Keratinocyte (primary cell): ENCODE measurements at regions not wholly inside any gene's neighbourhood (a gene's known extent, or its start where the extent isn't known, plus 50 kb on each side); places are given as distances from the start of the nearest gene placed in this dataset.
A peak's percentile ranks its signal among the peaks of the same experiment; 100 is the strongest.

Source experiments
- DNase-seq: peaks from one replicate; pipeline ENCODE4 v3.0.0-alpha.2; 2011; ENCODE audit warnings: low read depth, missing footprints, low spot score
- FAIRE-seq: peaks from 2 replicates; lab custom pipeline; 2011; peaks lifted over from hg19 to GRCh38; lab: Jason Lieb, UNC
- H2AFZ ChIP-seq: 2 replicates; pipeline ENCODE4 v1.6.0; 2012; ENCODE audit warnings: low read length, control low read depth, inconsistent platforms; ENCODE audit not compliant: control insufficient read depth
- H3K27ac ChIP-seq: 2 replicates; pipeline ENCODE4 v1.5.1; 2011; ENCODE audit warnings: low read length; ENCODE audit not compliant: control insufficient read depth, insufficient read depth
- H3K27me3 ChIP-seq: 3 replicates; pipeline ENCODE4 v1.6.0; 2011; ENCODE audit warnings: low read length; ENCODE audit not compliant: control insufficient read depth, insufficient read depth; ENCODE audit errors: extremely low read depth
- H3K36me3 ChIP-seq, 2 experiments: 2 replicates in 1 of 2; 3 replicates in 1 of 2; pipeline ENCODE4 v1.5.1; 2011; ENCODE audit warnings: low read length in 2 of 2, mild to moderate bottlenecking in 1 of 2; ENCODE audit not compliant: control insufficient read depth in 2 of 2, insufficient read depth in 2 of 2; ENCODE audit errors: extremely low read depth in 1 of 2
- H3K4me1 ChIP-seq: 3 replicates; pipeline ENCODE4 v1.5.1; 2011; ENCODE audit warnings: low read length; ENCODE audit not compliant: control insufficient read depth, insufficient read depth; ENCODE audit errors: extremely low read depth
- H3K4me2 ChIP-seq: 3 replicates; pipeline ENCODE4 v1.6.0; 2011; ENCODE audit warnings: low read depth, low read length; ENCODE audit not compliant: control insufficient read depth, insufficient read depth; ENCODE audit errors: extremely low read depth
- H3K4me3 ChIP-seq, 3 experiments: fragments of 200-600 bp in 1 of 3; sonication (generic) in 1 of 3; 2 replicates in 2 of 3; 3 replicates in 1 of 3; pipeline ENCODE4 v1.5.1; 2011 to 2016; ENCODE audit warnings: low read length in 3 of 3, mild to moderate bottlenecking in 3 of 3, control low read depth in 2 of 3, inconsistent platforms in 1 of 3, low read depth in 1 of 3, mixed read lengths in 1 of 3, mixed run types in 1 of 3, moderate library complexity in 1 of 3; ENCODE audit not compliant: control insufficient read depth in 2 of 3, insufficient read depth in 2 of 3; ENCODE audit errors: extremely low read depth in 1 of 3
- H3K79me2 ChIP-seq: 2 replicates; pipeline ENCODE4 v1.6.0; 2012; ENCODE audit warnings: low read length; ENCODE audit not compliant: control insufficient read depth, insufficient read depth
- H3K9ac ChIP-seq: 3 replicates; pipeline ENCODE4 v1.6.0; 2011; ENCODE audit warnings: low read length; ENCODE audit not compliant: control insufficient read depth, insufficient read depth; ENCODE audit errors: extremely low read depth
- H3K9me1 ChIP-seq: 3 replicates; pipeline ENCODE4 v1.6.0; 2011; ENCODE audit warnings: low read length; ENCODE audit not compliant: control insufficient read depth, insufficient read depth; ENCODE audit errors: extremely low read depth
- H3K9me3 ChIP-seq: 2 replicates; pipeline ENCODE4 v1.5.1; 2012; ENCODE audit warnings: low read depth, low read length; ENCODE audit not compliant: control insufficient read depth
- H4K20me1 ChIP-seq: 3 replicates; pipeline ENCODE4 v1.6.0; 2011; ENCODE audit warnings: low read length; ENCODE audit not compliant: control insufficient read depth, insufficient read depth; ENCODE audit errors: extremely low read depth
- CTCF ChIP-seq, 3 experiments: IDR thresholded peaks in 1 of 3; conservative IDR thresholded peaks in 1 of 3; optimal IDR thresholded peaks in 1 of 3; 2 replicates in 2 of 3; 3 replicates in 1 of 3; pipeline versions ENCODE3 to v1.5.1; 2011; ENCODE audit warnings: low read length in 3 of 3, mild to moderate bottlenecking in 3 of 3, moderate library complexity in 2 of 3, control low read depth in 1 of 3, inconsistent platforms in 1 of 3; ENCODE audit not compliant: insufficient read depth in 2 of 3; ENCODE audit errors: extremely low read depth in 1 of 3
- EZH2 ChIP-seq: IDR thresholded peaks from one replicate; pipeline ENCODE4 v1.6.1; 2012; ENCODE audit warnings: inconsistent platforms, mild to moderate bottlenecking, low read length, moderate library complexity
- dilution Hi-C: fragments of 300-500 bp; cut with MboI; formaldehyde crosslinking; loops from one replicate; pipeline ENCODE4 v1.7.0; 2020; ENCODE audit warnings: low sequenced_read_pairs; ENCODE audit not compliant: extremely low pct_ligation_motif_present

- dilution Hi-C loops: no loop called here
- no peak for FAIRE-seq
- no peak overlapping the region for H2AFZ ChIP-seq
- no peaks in the 10 kb centered on the region for H3K4me1 ChIP-seq
- H3K4me2 ChIP-seq: no peak overlapping the region
- H3K4me3 ChIP-seq: no peak overlapping the region
- H3K27ac ChIP-seq: no peak overlapping the region
- H3K9me3 ChIP-seq: no peaks in the 10 kb centered on the region
- no peaks in the 10 kb centered on the region for H3K9me1 ChIP-seq
- no peaks in the 10 kb centered on the region for H3K27me3 ChIP-seq
- no peaks in the 10 kb centered on the region for H4K20me1 ChIP-seq
- H3K79me2 ChIP-seq: no peaks in the 10 kb centered on the region
- TF ChIP-seq CTCF (optimal IDR thresholded peaks at IDR 0.05 in 1 of 3, IDR thresholded peaks at IDR 0.05 in 1 of 3, conservative IDR thresholded peaks at IDR 0.05 in 1 of 3; ENCODE audit: extremely low read depth in 1 of 3, insufficient read depth in 2 of 3, low read length in 3 of 3) (no peak), EZH2 (no peak)
- no peak overlapping the region for H3K9ac ChIP-seq
- H3K36me3 ChIP-seq: no peaks in the 10 kb centered on the region
- DNase-seq: no peak
Measured at GRCh38 chr7:16135658-16136057, 285.7 kb downstream of the CRPPA start.

GRCh38 chr7:16130111-16131110 is 290.9 kb downstream of the CRPPA start:
- Histone ChIP-seq H3K9me1 (no peaks in the 10 kb centered on the region), H3K4me1 (no peaks in the 10 kb centered on the region), H4K20me1 (no peaks in the 10 kb centered on the region), H3K4me2 (peak overlapping the region; percentile 28), H3K27me3 (no peaks in the 10 kb centered on the region), H3K79me2 (no peaks in the 10 kb centered on the region), H3K9ac (no peak overlapping the region), H2AFZ (no peak overlapping the region), H3K27ac (no peak overlapping the region), H3K4me3 (no peak overlapping the region), H3K9me3 (no peaks in the 10 kb centered on the region), H3K36me3 (no peaks in the 10 kb centered on the region)
- FAIRE-seq (no peak), DNase-seq (no peak)
- TF ChIP-seq EZH2 (no peak), CTCF (optimal IDR thresholded peaks at IDR 0.05 in 1 of 3, IDR thresholded peaks at IDR 0.05 in 1 of 3, conservative IDR thresholded peaks at IDR 0.05 in 1 of 3; ENCODE audit: extremely low read depth in 1 of 3, insufficient read depth in 2 of 3, low read length in 3 of 3) (no peak)
- dilution Hi-C loops: no loop called here
